Glomerular visceral epithelial cell (primary cell): ENCODE measurements at regions not wholly inside any gene's neighbourhood (a gene's known extent, or its start where the extent isn't known, plus 50 kb on each side); places are given as distances from the start of the nearest gene placed in this dataset.
"Not testable (repeated sequence)": the region's sequence is repeated elsewhere in the genome, so short reads cannot be mapped to it uniquely, and the experiment has no call there.

Source experiments
- DNase-seq: peaks from one replicate; pipeline ENCODE4 v3.0.0-alpha.2; 2016; ENCODE audit errors: extremely low spot score

DNA sequence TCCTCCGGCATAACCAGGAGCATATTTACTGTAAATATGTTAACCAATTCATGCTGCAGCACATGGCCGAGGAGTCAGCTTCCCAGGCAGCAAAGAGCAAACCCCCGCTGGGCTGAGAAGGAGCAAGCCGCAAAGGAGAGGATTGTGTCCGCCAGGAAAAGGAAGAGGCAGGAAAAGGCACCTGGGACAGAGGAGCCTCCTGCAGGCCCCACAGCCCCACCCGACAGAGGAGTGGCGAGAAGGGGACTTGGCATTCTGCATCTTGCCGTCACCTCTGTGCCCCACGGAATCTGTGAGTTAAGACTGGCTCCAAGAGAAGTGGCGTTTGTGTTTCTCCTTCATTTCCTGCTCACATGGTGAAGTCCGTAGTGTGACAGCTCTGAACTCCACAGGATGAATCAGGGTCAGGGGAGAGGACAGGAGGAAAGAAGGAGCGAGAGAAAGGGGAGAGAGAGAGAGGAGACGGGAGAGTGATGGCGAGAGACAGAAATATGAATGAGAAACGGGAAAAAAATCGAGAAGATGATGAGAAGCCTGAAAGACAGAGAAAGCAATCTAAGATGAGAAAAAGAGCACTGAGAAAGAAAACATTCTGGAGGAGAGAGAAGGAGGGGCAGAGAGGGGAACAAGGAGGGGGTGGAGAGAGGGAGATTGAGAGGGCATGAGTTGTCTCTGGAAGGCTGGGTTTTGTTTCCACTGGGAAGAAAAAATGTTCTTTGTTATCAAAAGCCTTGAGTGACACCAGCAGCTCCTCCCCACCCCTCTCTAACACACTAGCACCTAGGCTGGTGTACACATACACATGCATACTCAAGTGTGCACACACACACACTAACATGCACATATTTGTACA is 489.6 kb downstream of the MN1 start:
- DNase-seq, result peak; percentile 22

DNA sequence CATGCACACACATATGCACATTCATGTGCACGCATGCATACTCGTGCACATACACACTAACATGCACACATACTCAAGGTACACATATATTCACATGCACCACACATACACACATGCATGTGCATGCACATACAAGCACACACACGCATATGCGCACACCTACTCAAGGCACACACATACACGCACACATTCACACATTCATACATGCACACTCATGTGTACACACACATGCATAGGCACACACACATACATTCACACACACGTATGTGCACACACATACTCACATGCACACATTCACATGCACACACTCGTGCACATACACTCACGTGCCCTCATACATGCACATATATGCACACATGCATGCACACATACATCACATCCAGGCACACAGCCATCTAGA is 489.0 kb downstream of the MN1 start:
- DNase-seq, result no peak

DNA sequence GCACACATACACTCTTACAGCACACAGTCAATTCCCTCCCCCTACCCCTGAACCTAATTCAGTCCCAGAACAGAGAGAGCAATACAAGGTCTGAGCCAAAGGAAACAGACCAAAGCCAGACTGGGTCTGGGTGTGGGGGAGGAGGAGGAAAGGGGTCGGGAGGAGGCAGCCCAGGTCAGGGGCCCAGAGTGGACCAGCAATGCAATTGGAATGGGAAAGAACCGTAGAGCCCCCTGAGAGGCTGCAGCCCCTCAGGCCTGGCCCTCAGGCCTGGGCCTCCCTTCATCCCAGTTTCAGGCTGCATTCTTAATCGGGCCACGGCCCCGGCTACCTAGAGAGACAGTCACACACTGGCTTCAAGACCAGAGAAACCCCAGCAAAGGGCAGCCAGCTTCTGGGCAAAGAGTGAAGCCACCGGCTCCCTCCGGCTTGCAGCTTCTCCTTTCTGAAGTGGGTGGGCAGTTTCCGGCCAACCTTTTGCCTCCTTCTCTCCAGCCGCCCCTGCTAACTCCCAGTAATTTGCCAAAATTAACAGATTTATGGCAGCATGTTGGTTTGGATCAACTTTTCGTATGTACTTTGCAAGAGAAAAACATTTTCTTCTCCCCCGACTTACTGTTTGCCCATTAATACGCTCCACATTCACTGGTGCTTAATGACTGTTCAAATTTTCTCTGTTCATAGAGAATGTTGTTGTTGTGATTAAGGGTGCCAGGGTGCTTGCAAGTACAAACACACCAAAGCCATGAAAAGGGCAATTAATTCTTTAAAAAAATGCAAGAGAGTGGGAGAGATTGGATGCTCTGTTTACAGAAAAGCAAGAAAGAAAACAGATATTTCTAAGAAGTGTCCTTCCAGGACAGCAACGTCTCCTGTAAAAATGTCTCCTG is 488.3 kb downstream of the MN1 start:
- no peak for DNase-seq

- DNase-seq, result no peak
These were observed 487.2 kb downstream of the MN1 start for GRCh38 chr22:27314276-27314807.

- no peak for DNase-seq
These were observed 485.7 kb downstream of the MN1 start for GRCh38 chr22:27315833-27316232.

DNA sequence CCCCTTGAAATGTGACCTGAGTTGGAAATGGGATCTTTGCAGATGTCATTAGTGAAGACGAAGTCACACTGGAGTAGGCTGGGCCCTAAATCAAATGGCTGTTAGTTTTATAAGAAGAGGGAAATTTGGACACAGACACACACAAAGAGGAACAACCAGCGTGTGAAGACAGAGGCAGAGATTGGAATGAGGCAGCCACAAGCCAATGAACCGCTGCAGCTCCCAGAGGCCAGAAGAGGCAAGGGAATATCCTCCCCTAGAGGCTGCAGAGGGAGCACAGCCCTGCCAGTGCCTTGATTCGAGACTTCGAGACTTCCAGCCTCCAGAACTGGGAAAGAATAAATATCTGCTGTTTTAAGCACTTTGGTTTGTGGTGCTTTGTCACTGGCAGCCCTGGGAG is 484.5 kb downstream of the MN1 start:
- DNase-seq, result peak; percentile 59

DNA sequence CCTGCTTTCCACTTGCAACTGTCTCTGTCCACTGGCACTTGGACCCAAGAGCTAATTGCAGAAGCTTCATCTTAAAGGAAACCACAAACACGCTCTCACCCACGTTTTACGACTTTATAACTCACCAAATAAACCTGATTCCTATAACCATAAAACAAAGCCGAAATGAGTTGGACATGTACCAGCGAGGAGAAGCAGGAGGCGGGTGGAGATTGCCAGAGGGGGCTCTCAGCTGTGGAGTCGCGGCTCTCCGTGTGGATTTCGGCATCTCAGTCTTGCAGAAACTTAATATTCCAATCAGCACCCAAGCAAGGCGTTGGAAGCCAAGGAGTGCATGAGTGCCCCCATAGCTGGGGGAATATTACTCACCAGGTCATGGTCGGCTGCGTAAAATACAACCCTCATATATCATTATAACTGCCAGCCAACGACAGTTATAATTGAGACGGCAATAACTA is 483.6 kb downstream of the MN1 start:
- DNase-seq, result peak; percentile 96

DNA sequence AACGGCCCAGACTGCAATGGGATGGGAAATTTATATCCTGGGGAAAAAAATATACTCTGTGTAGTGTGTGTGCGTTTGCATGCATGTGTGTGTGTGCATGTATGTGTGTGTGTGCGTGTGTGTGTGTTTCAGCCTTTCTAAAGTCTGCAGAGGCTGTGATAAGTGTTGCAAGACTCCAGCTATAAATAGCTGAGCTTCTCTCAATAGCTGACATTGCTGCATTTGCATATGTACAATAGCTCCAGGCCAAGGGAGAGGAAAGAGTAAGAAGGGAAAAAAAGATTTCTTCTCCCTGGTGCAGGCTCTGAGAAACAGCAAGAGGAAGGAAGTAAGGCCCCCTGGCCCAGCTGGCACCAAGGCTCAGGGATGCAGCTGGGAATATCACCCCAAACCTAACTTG is 483.0 kb downstream of the MN1 start:
- DNase-seq, result peak; percentile 71

DNA sequence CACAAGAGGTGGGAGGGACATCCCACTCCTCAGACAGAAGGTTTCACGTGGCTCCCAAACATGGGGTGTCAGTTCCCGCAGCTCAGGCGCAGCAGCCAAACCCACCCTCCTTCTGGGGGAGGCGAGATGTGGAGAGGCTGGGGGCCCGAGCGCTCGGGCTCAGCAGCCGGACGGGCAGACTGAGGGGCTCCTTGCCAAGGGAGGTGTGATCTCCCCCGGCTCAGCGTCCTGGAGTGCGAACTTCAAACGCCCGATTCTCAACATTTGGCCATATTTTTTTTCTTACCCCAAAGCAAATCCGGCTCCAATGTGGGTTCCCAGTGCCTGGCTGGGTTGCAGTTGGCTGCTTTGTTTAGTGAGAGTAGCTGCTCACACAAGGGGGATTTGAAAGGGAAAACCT is 477.9 kb downstream of the MN1 start:
- no peak for DNase-seq

GRCh38 chr22:27324908-27325307 is 476.6 kb downstream of the MN1 start:
- not testable (repeated sequence) for DNase-seq

- DNase-seq, result no peak
These were observed 474.1 kb downstream of the MN1 start for GRCh38 chr22:27327497-27327896.

- no peak for DNase-seq
These were observed 473.4 kb downstream of the MN1 start for GRCh38 chr22:27327981-27328721.

- no peak for DNase-seq
These were observed 472.3 kb downstream of the MN1 start for GRCh38 chr22:27329131-27329850.

DNA sequence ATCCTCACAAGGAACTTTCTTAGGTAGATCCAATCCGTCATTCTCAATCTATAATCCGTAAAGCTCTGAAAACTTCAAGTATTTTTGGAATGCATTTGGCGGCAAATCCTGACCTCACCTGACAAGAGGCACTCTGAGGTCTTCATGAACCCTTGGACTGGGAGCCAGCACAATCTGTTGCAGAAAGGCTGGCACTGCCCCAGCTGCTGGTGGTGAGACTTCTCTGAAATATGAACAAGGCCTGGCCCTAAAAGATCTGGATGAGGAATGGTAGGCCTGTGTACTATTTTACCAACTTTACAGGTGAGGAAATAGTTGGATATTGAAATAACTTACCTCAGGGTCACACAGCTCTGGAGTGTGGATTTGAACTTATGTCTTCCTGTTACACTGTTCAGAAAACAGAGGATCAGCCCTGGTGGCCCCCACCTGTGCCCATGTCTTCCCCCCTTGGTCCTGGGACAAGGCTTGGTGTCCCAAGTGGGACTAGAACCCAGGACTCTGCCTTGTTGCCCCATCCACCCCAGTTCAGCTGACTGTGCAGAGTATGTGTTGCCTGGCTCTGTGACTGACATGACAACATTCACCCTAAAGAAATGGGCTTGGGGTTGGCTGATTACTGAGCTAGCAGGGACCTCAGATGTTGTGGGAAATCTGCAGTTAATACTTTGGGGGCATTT is 471.4 kb downstream of the MN1 start:
- no peak for DNase-seq

DNA sequence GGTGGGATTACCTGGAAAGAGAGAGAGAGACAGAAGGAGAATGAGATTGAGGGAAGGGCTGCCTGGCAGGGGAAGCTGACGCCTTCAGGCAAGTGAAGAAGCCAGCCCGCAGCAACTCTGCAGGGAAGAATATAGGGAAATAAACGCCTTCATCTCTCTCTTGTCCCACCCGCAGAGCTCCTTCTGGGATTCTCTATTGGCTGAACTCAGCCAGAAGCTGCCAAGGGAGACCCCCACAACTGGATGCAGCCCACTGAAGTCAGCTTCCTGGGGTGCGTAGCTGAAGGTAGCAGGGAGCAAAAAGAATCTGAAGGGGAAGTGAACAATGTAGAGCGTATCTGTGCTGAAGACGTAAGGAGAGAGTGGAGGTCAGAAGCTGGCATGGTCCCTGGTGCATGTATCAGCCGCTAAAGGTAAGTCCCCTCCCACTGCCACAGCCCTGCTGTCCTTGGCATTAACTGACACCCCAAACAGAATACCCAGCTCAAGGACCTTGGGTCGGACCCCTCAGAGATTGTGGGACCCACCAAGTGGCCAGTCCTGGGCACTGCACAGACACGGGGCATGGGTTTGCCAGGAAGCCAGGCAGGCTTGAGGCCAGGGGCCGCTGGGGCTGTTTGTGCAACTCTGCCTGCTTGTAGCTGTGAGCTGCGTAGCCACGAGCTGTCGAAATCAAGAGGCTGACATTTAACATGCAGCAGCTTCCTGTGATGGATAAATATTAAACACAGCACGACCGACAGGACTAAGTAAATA is 469.9 kb downstream of the MN1 start:
- no peak for DNase-seq

DNA sequence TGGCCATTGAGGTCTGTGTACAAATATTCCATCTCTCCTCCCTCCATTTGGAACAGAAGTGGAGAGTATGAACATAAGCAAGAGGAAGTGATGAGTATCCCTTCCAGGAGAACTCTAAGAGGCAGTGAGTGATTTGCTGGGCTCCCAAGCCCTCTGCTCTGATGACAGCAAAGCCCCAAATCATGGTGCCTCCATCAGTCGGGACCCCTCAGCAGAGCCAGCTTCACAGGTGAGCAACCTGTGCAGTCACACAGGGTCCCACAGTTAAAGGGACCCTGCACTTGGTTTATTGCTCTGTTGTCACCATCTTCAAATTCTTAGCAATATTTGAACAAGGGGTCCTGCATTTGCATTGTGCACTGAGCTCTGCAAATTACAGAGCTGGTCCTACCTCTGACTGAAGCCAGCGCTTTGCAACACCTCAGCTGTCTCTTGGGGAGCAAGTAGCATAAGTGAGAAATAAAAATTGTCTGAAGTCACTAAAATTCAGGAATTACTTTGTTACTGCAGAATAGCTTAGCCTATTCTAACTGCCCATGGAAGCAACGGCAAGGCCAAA is 466.4 kb downstream of the MN1 start:
- DNase-seq, result no peak

DNA sequence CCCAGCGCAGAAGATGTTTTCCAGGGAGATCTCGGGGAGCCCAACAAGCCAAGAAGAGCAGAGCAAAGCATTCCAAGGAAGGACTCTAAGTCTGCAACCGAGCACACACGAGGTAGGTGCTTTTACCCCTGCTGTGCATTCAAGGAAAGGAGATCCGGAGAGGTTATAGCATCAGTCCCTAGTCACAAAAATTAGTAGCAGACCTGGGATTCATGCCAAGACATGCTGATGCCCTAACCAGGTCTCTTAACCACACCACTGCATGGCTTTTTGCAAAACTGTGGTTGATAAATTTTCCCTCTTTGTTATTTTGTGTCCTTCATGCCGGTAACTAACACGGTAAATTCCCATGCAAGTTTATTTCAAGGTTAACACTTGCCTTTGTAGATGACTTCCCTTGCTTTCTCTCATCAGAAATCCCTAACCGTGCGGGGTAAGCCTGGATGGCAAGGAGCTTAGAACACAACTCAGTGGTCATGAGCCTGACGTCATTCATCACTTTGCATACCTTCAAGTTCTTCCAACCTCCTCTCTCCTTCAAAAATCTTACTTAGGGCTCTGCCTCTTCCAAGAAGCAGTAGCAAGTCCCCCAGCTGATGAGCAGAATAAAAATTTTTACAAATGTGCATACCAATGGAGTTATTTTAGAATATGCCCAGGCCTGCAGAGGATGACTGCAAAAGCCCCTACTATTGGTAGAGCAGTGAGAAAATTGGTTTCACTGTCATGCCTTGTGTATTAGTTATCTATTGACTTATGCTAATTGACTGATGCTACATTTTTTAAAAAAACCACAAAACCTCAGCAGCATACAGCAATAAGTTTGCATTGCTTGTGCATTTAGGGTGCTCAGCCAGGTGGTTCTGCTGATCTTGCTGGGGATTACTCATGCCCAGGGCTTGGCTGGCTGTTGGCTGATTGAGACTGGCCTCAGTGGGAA is 465.1 kb downstream of the MN1 start:
- peak; percentile 86 for DNase-seq

DNA sequence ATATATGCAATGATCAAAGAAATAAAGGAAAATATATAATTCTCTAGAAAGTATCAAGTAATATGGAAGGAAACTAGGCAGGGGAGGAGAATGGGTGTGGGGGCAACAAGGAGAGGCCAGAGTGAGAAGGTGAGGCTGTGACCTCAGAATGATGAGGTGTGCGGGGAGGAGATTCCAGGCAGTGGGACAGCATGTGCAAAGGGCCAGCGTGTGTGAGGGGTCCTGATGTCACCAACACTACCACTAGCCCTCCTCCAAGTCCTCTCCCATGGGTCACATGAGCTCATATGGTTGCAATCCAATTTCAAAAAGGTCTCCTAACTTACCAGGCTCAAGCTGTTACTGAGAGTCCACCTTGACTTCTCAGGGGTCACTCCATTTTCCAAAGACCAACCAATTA is 463.9 kb downstream of the MN1 start:
- no peak for DNase-seq
